HUES64 (cell line): ENCODE measurements at regions not wholly inside any gene's neighbourhood (a gene's known extent, or its start where the extent isn't known, plus 50 kb on each side); places are given as distances from the start of the nearest gene placed in this dataset.

ENCODE experiments used
- H3K27ac ChIP-seq: 2 replicates; pipeline ENCODE4 v1.7.0; 2013; ENCODE audit warnings: low read depth, low read length, inconsistent platforms
- H3K27me3 ChIP-seq: 2 replicates; pipeline ENCODE4 v1.6.1; 2013; ENCODE audit warnings: mild to moderate bottlenecking, low read length; ENCODE audit not compliant: insufficient read depth
- H3K36me3 ChIP-seq: 2 replicates; pipeline ENCODE4 v1.6.1; 2013; ENCODE audit warnings: mild to moderate bottlenecking, low read length; ENCODE audit not compliant: insufficient read depth
- H3K4me1 ChIP-seq: 2 replicates; pipeline ENCODE4 v1.6.1; 2013; ENCODE audit warnings: mild to moderate bottlenecking, low read length, moderate library complexity; ENCODE audit not compliant: insufficient read depth
- H3K4me3 ChIP-seq: 2 replicates; pipeline ENCODE4 v1.5.1; 2013; ENCODE audit warnings: mild to moderate bottlenecking, low read length, moderate library complexity
- H3K9ac ChIP-seq: 2 replicates; pipeline ENCODE4 v1.6.1; 2013; ENCODE audit warnings: mild to moderate bottlenecking, low read depth, low read length
- H3K9me3 ChIP-seq: 2 replicates; pipeline ENCODE4 v1.6.1; 2013; ENCODE audit warnings: low read depth, low read length; ENCODE audit not compliant: insufficient read depth
- WGBS: fragments of 150-250, 120-280 bp; methylation state at CpG from one replicate; pipeline ENCODE4 v1.1.7; 2013; ENCODE audit warnings: missing lambda C conversion rate; 5-methylcytosine and 5-hydroxymethylcytosine counted together

GRCh38 chr11:28674433-28675103 is 566.4 kb downstream of the METTL15 start:
- Histone ChIP-seq H3K27ac (no peak overlapping the region), H3K27me3 (no peaks in the 10 kb centered on the region), H3K4me1 (no peaks in the 10 kb centered on the region), H3K36me3 (no peaks in the 10 kb centered on the region), H3K4me3 (no peak overlapping the region), H3K9ac (no peak overlapping the region), H3K9me3 (no peaks in the 10 kb centered on the region)
- 86% methylated on average over 6 of the region's 7 CpGs for WGBS

DNA sequence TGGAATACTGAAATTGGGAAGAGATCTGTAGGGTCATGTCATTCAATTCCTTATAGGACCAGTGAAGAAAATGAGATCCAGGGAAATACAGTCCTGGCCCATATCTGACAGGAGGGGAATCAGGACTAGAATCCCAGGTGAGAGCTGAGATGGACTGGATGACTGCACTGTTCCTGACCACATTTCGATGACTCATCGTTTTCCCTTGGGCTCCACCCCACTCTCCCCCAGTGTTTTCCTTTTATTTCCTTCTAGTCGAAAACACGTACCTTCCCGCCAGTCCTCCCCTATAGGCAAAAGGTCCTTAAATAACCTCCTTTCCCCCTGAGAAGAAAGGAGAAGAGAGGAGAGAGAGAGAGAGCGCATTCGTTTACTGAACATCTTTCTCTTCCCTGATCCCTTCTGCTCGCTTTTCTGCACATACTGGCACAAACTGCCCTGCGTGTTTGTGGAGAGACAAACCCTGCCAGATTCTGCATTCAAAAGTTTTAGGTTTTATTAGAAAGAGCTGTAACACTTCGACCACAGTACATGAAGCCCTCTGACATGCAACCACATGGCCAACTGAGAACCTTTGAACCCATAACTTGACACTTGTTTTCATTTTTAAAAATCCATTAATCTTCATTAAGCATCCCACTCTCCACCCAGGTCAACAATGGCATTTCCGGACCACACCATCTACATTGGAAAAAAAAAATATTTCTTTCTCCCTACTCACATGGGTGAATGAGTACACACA is 565.7 kb downstream of the METTL15 start:
- Histone ChIP-seq H3K36me3 (no peaks in the 10 kb centered on the region), H3K9ac (no peak overlapping the region), H3K27me3 (no peaks in the 10 kb centered on the region), H3K27ac (no peak overlapping the region), H3K4me1 (no peaks in the 10 kb centered on the region), H3K9me3 (no peaks in the 10 kb centered on the region), H3K4me3 (no peak overlapping the region)
- 95% methylated on average over 11 of the region's 11 CpGs for WGBS

- H3K36me3 ChIP-seq = no peaks in the 10 kb centered on the region
- H3K4me1 ChIP-seq = no peaks in the 10 kb centered on the region
- no peak overlapping the region for H3K4me3 ChIP-seq
- H3K27ac ChIP-seq = no peak overlapping the region
- no peak overlapping the region for H3K9ac ChIP-seq
- H3K27me3 ChIP-seq = no peaks in the 10 kb centered on the region
- H3K9me3 ChIP-seq = no peaks in the 10 kb centered on the region
- WGBS = 84% methylated on average over 4 of the region's 4 CpGs
Measured at GRCh38 chr11:28671274-28671673, 563.1 kb downstream of the METTL15 start.

- Histone ChIP-seq H3K9ac (no peak overlapping the region), H3K4me3 (no peak overlapping the region), H3K27ac (no peak overlapping the region), H3K9me3 (peaks cover 5% of the 10 kb centered on the region), H3K27me3 (no peaks in the 10 kb centered on the region), H3K36me3 (no peaks in the 10 kb centered on the region), H3K4me1 (no peaks in the 10 kb centered on the region)
- WGBS = 91% methylated on average over 6 of the region's 6 CpGs
Measured at GRCh38 chr11:28666632-28667031, 558.4 kb downstream of the METTL15 start.

DNA sequence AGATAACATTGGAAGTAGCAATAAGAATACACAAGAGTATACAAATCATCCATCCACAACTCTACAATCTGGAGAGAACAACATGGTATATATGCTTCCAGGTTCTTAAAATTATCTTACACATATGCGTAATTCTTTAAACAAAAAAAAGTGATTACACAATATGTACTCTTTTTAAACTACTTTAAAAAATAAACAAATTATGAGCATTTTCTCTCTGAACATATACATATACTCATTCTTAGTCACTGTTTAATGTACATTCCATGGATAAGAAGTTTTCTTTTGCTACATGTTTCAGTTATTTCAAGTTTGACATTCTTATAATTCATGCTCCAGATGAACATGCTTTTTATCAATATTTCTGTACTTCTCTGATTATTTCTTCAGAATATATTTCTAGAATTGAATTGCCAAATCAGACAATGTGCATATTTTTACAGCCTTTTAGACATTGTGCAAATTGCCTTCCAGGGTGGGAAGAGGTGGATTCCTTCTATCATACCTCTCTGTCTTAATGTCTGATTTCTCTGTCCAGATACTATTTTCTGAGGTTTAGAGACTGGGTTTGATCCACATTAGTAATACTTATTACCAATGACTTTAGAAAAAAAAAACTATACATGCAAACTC is 551.6 kb downstream of the METTL15 start:
- Histone ChIP-seq H3K36me3 (no peaks in the 10 kb centered on the region), H3K4me1 (no peaks in the 10 kb centered on the region), H3K27me3 (no peaks in the 10 kb centered on the region), H3K9ac (no peak overlapping the region), H3K4me3 (no peak overlapping the region), H3K27ac (no peak overlapping the region), H3K9me3 (peaks cover 5% of the 10 kb centered on the region)
- WGBS = 100% methylated on average over 1 of the region's 1 CpG

GRCh38 chr11:28657378-28658030 is 549.3 kb downstream of the METTL15 start:
- Histone ChIP-seq H3K9me3 (no peaks in the 10 kb centered on the region), H3K36me3 (no peaks in the 10 kb centered on the region), H3K27me3 (no peaks in the 10 kb centered on the region), H3K27ac (no peak overlapping the region), H3K9ac (no peak overlapping the region), H3K4me1 (no peaks in the 10 kb centered on the region), H3K4me3 (no peak overlapping the region)
- 78% methylated on average over 5 of the region's 5 CpGs for WGBS

DNA sequence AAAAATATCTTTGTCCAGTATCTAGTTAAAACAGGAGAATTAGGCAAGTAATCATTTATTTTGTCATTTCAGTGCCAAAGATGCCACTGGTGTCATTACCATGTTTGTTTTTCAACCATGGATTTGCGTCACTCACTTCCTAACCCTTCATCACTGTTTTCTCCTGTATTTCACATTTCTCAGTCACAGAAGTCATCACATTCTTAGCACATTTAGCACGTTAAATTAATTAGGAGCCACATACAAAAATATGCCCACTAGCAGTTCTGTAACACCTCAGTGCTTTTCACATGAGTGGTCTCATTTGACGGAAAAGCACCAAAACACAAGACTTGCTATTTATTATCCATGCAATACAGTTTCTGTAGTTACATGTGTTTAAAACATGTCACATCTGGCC is 546.0 kb downstream of the METTL15 start:
- H3K27me3 ChIP-seq = no peaks in the 10 kb centered on the region
- H3K36me3 ChIP-seq = no peaks in the 10 kb centered on the region
- H3K4me3 ChIP-seq = no peak overlapping the region
- no peaks in the 10 kb centered on the region for H3K4me1 ChIP-seq
- H3K9me3 ChIP-seq = no peaks in the 10 kb centered on the region
- 91% methylated on average over 3 of the region's 3 CpGs for WGBS
- H3K9ac ChIP-seq = no peak overlapping the region
- no peak overlapping the region for H3K27ac ChIP-seq

- Histone ChIP-seq H3K27ac (no peak overlapping the region), H3K9me3 (no peaks in the 10 kb centered on the region), H3K36me3 (no peaks in the 10 kb centered on the region), H3K4me3 (no peak overlapping the region), H3K4me1 (no peaks in the 10 kb centered on the region), H3K27me3 (no peaks in the 10 kb centered on the region), H3K9ac (no peak overlapping the region)
- 92% methylated on average over 3 of the region's 5 CpGs for WGBS
Measured at GRCh38 chr11:28649922-28650321, 541.7 kb downstream of the METTL15 start.

- no peak overlapping the region for H3K9ac ChIP-seq
- H3K27ac ChIP-seq = no peak overlapping the region
- no peaks in the 10 kb centered on the region for H3K27me3 ChIP-seq
- H3K4me3 ChIP-seq = no peak overlapping the region
- H3K36me3 ChIP-seq = no peaks in the 10 kb centered on the region
- H3K9me3 ChIP-seq = no peaks in the 10 kb centered on the region
- WGBS = 93% methylated on average over 2 of the region's 2 CpGs
- no peaks in the 10 kb centered on the region for H3K4me1 ChIP-seq
Measured at GRCh38 chr11:28636566-28636965, 528.4 kb downstream of the METTL15 start.

- H3K27ac ChIP-seq = no peak overlapping the region
- H3K4me3 ChIP-seq = no peak overlapping the region
- H3K9ac ChIP-seq = no peak overlapping the region
- H3K27me3 ChIP-seq = no peaks in the 10 kb centered on the region
- H3K9me3 ChIP-seq = no peaks in the 10 kb centered on the region
- H3K36me3 ChIP-seq = no peaks in the 10 kb centered on the region
- H3K4me1 ChIP-seq = no peaks in the 10 kb centered on the region
- 94% methylated on average over 4 of the region's 4 CpGs for WGBS
Measured at GRCh38 chr11:28636033-28636432, 527.8 kb downstream of the METTL15 start.

DNA sequence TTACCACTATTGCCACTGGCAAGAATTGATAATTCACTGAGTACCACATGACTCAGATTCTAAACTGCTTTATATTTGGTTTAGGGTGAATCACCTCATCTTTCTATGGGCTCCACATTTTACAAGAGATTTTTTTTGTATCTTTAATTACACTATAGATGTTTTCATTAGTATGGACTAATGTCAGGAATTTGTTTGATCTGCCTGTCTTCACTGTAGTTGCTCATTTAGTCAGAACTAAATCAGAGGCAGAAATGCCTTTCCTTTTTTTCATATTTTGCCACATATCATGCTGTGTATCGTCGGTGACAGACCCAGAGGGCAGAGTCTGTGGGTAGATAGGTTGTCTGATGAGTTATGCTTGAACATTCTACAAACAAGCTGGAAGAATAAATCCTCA is 524.1 kb downstream of the METTL15 start:
- H3K27ac ChIP-seq = no peak overlapping the region
- no peak overlapping the region for H3K4me3 ChIP-seq
- H3K36me3 ChIP-seq = no peaks in the 10 kb centered on the region
- no peak overlapping the region for H3K9ac ChIP-seq
- H3K9me3 ChIP-seq = no peaks in the 10 kb centered on the region
- H3K4me1 ChIP-seq = peaks cover 20% of the 10 kb centered on the region
- 100% methylated on average over 2 of the region's 2 CpGs for WGBS
- peaks cover 6% of the 10 kb centered on the region; the same call in 1 of the 2 replicates for H3K27me3 ChIP-seq
